ENCODE measurements at regions not wholly inside any gene's neighbourhood (a gene's known extent, or its start where the extent isn't known, plus 50 kb on each side); places are given as distances from the start of the nearest gene placed in this dataset.

GRCh38 chr18:7415081-7415894 lies 151.8 kb upstream of the PTPRM start:
- DNase-seq (ENCODE audit: low spot score): peak; percentile 87

- peak; percentile 12 for DNase-seq (ENCODE audit: low spot score)
Measured at GRCh38 chr18:7417727-7418126, 149.4 kb upstream of the PTPRM start.

GRCh38 chr18:7429831-7430230 lies 137.3 kb upstream of the PTPRM start:
- DNase-seq (ENCODE audit: low spot score): no peak

- DNase-seq (ENCODE audit: low spot score): no peak
Measured at GRCh38 chr18:7436166-7436565, 130.9 kb upstream of the PTPRM start.

- peak; percentile 49 for DNase-seq (ENCODE audit: low spot score)
Measured at GRCh38 chr18:7437870-7438269, 129.2 kb upstream of the PTPRM start.

- peak; percentile 79 for DNase-seq (ENCODE audit: low spot score)
Measured at GRCh38 chr18:7438646-7439045, 128.5 kb upstream of the PTPRM start.

- DNase-seq (ENCODE audit: low spot score): no peak
Measured at GRCh38 chr18:7447318-7448028, 119.6 kb upstream of the PTPRM start.

GRCh38 chr18:7452331-7452730 lies 114.8 kb upstream of the PTPRM start:
- no peak for DNase-seq (ENCODE audit: low spot score)

GRCh38 chr18:7454429-7454828 lies 112.7 kb upstream of the PTPRM start:
- no peak for DNase-seq (ENCODE audit: low spot score)

GRCh38 chr18:7456376-7456775 lies 110.7 kb upstream of the PTPRM start:
- DNase-seq (ENCODE audit: low spot score): no peak

- DNase-seq (ENCODE audit: low spot score): no peak
Measured at GRCh38 chr18:7457262-7457661, 109.9 kb upstream of the PTPRM start.

GRCh38 chr18:7458884-7459283 lies 108.2 kb upstream of the PTPRM start:
- DNase-seq (ENCODE audit: low spot score): no peak

GRCh38 chr18:7459851-7460770 lies 107.0 kb upstream of the PTPRM start:
- DNase-seq (ENCODE audit: low spot score): peak; percentile 21

- no peak for DNase-seq (ENCODE audit: low spot score)
Measured at GRCh38 chr18:7464245-7464966, 102.7 kb upstream of the PTPRM start.

- DNase-seq (ENCODE audit: low spot score): no peak
Measured at GRCh38 chr18:7466190-7466589, 100.9 kb upstream of the PTPRM start.

- DNase-seq (ENCODE audit: low spot score): no peak
Measured at GRCh38 chr18:7467708-7468466, 99.2 kb upstream of the PTPRM start.

- no peak for DNase-seq (ENCODE audit: low spot score)
Measured at GRCh38 chr18:7470101-7470500, 97.0 kb upstream of the PTPRM start.

- no peak for DNase-seq (ENCODE audit: low spot score)
Measured at GRCh38 chr18:7470503-7470902, 96.6 kb upstream of the PTPRM start.

GRCh38 chr18:7476386-7476785 lies 90.7 kb upstream of the PTPRM start:
- no peak for DNase-seq (ENCODE audit: low spot score)

- DNase-seq (ENCODE audit: low spot score): no peak
Measured at GRCh38 chr18:7479756-7480155, 87.4 kb upstream of the PTPRM start.

- DNase-seq (ENCODE audit: low spot score): no peak
Measured at GRCh38 chr18:7480879-7481278, 86.2 kb upstream of the PTPRM start.
